Neural cell (in vitro differentiated cells): ENCODE measurements at regions not wholly inside any gene's neighbourhood (a gene's known extent, or its start where the extent isn't known, plus 50 kb on each side); places are given as distances from the start of the nearest gene placed in this dataset.

Source experiments
- H2AFZ ChIP-seq: fragments of 200-600, 300-800 bp; sonication (generic), shearing (Covaris generic); 2 replicates; pipeline ENCODE4 v1.6.0; 2014; ENCODE audit warnings: low read depth, mild to moderate bottlenecking, antibody characterized with exemption, low read length, moderate library complexity
- H3F3A ChIP-seq: fragments of 200-600 bp; shearing (Covaris generic); 2 replicates; pipeline ENCODE4 v1.6.1; 2016; ENCODE audit warnings: mild to moderate bottlenecking, moderate library complexity, mixed read lengths, antibody characterized with exemption, low read length; ENCODE audit not compliant: insufficient read depth, poor library complexity, severe bottlenecking
- H3K27ac ChIP-seq: fragments of 200-600, 300-800 bp; sonication (generic), shearing (Covaris generic); 2 replicates; pipeline ENCODE4 v1.5.1; 2014; ENCODE audit warnings: mild to moderate bottlenecking, low read length, moderate library complexity
- H3K27me3 ChIP-seq: fragments of 300-800, 200-600 bp; sonication (generic), shearing (Covaris generic); 2 replicates; pipeline ENCODE4 v1.6.0; 2014; ENCODE audit warnings: mild to moderate bottlenecking, low read depth, low read length, moderate library complexity; ENCODE audit not compliant: insufficient read depth
- H3K36me3 ChIP-seq: fragments of 300-800, 200-600 bp; sonication (generic), shearing (Covaris generic); 2 replicates; pipeline ENCODE4 v1.5.1; 2014; ENCODE audit warnings: mild to moderate bottlenecking, antibody characterized with exemption, low read length, moderate library complexity; ENCODE audit not compliant: insufficient read depth
- H3K4me2 ChIP-seq: fragments of 300-800, 200-600 bp; sonication (generic), shearing (Covaris generic); 2 replicates; pipeline ENCODE4 v1.6.0; 2014; ENCODE audit warnings: mild to moderate bottlenecking, low read length
- H3K4me3 ChIP-seq: fragments of 300-800, 200-600 bp; sonication (generic), shearing (Covaris generic); 2 replicates; pipeline ENCODE4 v1.5.1; 2014; ENCODE audit warnings: mild to moderate bottlenecking, low read length, moderate library complexity
- H3K79me2 ChIP-seq: fragments of 200-600 bp; shearing (Covaris generic); replicated peaks from 2 replicates; pipeline ENCODE4 v1.6.0; 2014; ENCODE audit warnings: mild to moderate bottlenecking, low read length, moderate library complexity; ENCODE audit not compliant: insufficient read depth
- H3K9ac ChIP-seq: fragments of 300-800, 200-600 bp; sonication (generic), shearing (Covaris generic); 2 replicates; pipeline ENCODE4 v1.6.1; 2016; ENCODE audit warnings: mild to moderate bottlenecking, low read length, mixed read lengths
- H3K9me2 ChIP-seq: fragments of 200-600 bp; shearing (Covaris generic); 2 replicates; pipeline ENCODE4 v1.6.1; 2016; ENCODE audit warnings: mild to moderate bottlenecking, low read length, mixed read lengths; ENCODE audit not compliant: insufficient read depth
- H3K9me3 ChIP-seq: fragments of 200-600, 300-800 bp; sonication (generic), shearing (Covaris generic); 2 replicates; pipeline ENCODE4 v1.6.1; 2016; ENCODE audit warnings: mild to moderate bottlenecking, mixed run types, low read length, moderate library complexity, mixed read lengths
- H4K20me1 ChIP-seq: fragments of 200-600 bp; shearing (Covaris generic); 2 replicates; pipeline ENCODE4 v1.6.1; 2016; ENCODE audit warnings: mild to moderate bottlenecking, mixed run types; ENCODE audit not compliant: insufficient read depth
- EP300 ChIP-seq: fragments of 450-650 bp; conservative IDR thresholded peaks from 2 replicates; pipeline ENCODE4 v1.6.1; 2014; ENCODE audit warnings: antibody characterized with exemption, mild to moderate bottlenecking, moderate library complexity; ENCODE audit not compliant: poor library complexity, severe bottlenecking
- EZH2 ChIP-seq: fragments of 200-600, 300-800 bp; shearing (Covaris generic), sonication (generic); IDR thresholded peaks from 2 replicates; pipeline ENCODE4 v1.6.1; 2014; ENCODE audit warnings: antibody characterized with exemption, low read length, borderline replicate concordance, mild to moderate bottlenecking; ENCODE audit not compliant: insufficient read depth, poor library complexity, severe bottlenecking
- MXI1 ChIP-seq: fragments of 450-650 bp; conservative IDR thresholded peaks from 2 replicates; pipeline ENCODE4 v1.6.1; 2014; ENCODE audit warnings: antibody characterized with exemption, mild to moderate bottlenecking; ENCODE audit not compliant: poor library complexity, severe bottlenecking
- POLR2AphosphoS5 ChIP-seq: IDR thresholded peaks from 2 replicates; pipeline ENCODE4 v1.6.1; 2012
- RAD21 ChIP-seq: fragments of 450-650 bp; conservative IDR thresholded peaks from 2 replicates; pipeline ENCODE4 v1.6.1; 2014; ENCODE audit warnings: antibody characterized with exemption, mild to moderate bottlenecking, moderate library complexity
- SMC3 ChIP-seq: fragments of 450-650 bp; conservative IDR thresholded peaks from 2 replicates; pipeline ENCODE4 v1.6.1; 2014; ENCODE audit warnings: antibody characterized with exemption, mild to moderate bottlenecking, moderate library complexity; ENCODE audit not compliant: poor library complexity
- TAF1 ChIP-seq: IDR thresholded peaks from 2 replicates; pipeline ENCODE4 v1.6.1; 2012; ENCODE audit warnings: low read depth
- TF ChIP-seq, protein P1 (sequence below): IDR thresholded peaks from 2 replicates; pipeline ENCODE4 v1.6.1; 2012; ENCODE audit warnings: borderline replicate concordance
- TF ChIP-seq, protein P2 (sequence below): fragments of 450-650 bp; IDR thresholded peaks from 2 replicates; pipeline ENCODE4 v1.5.1; 2014; ENCODE audit warnings: antibody characterized with exemption, mild to moderate bottlenecking, moderate library complexity; ENCODE audit not compliant: poor library complexity, severe bottlenecking

- H3K9ac ChIP-seq: no peak overlapping the region
- no peaks in the 10 kb centered on the region for H3F3A ChIP-seq
- H3K9me2 ChIP-seq: no peaks in the 10 kb centered on the region
- H3K36me3 ChIP-seq: no peaks in the 10 kb centered on the region
- H3K79me2 ChIP-seq: no peaks in the 10 kb centered on the region
- H2AFZ ChIP-seq: no peak overlapping the region
- TF ChIP-seq SMC3: no peak
- no peak for TF ChIP-seq EP300
- no peak for TF ChIP-seq POLR2AphosphoS5
- no peak for TF ChIP-seq TAF1
- TF ChIP-seq, protein P1, sequence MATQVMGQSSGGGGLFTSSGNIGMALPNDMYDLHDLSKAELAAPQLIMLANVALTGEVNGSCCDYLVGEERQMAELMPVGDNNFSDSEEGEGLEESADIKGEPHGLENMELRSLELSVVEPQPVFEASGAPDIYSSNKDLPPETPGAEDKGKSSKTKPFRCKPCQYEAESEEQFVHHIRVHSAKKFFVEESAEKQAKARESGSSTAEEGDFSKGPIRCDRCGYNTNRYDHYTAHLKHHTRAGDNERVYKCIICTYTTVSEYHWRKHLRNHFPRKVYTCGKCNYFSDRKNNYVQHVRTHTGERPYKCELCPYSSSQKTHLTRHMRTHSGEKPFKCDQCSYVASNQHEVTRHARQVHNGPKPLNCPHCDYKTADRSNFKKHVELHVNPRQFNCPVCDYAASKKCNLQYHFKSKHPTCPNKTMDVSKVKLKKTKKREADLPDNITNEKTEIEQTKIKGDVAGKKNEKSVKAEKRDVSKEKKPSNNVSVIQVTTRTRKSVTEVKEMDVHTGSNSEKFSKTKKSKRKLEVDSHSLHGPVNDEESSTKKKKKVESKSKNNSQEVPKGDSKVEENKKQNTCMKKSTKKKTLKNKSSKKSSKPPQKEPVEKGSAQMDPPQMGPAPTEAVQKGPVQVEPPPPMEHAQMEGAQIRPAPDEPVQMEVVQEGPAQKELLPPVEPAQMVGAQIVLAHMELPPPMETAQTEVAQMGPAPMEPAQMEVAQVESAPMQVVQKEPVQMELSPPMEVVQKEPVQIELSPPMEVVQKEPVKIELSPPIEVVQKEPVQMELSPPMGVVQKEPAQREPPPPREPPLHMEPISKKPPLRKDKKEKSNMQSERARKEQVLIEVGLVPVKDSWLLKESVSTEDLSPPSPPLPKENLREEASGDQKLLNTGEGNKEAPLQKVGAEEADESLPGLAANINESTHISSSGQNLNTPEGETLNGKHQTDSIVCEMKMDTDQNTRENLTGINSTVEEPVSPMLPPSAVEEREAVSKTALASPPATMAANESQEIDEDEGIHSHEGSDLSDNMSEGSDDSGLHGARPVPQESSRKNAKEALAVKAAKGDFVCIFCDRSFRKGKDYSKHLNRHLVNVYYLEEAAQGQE: no peak
- no peak for TF ChIP-seq MXI1
- TF ChIP-seq EZH2: no peak
- TF ChIP-seq, protein P2, sequence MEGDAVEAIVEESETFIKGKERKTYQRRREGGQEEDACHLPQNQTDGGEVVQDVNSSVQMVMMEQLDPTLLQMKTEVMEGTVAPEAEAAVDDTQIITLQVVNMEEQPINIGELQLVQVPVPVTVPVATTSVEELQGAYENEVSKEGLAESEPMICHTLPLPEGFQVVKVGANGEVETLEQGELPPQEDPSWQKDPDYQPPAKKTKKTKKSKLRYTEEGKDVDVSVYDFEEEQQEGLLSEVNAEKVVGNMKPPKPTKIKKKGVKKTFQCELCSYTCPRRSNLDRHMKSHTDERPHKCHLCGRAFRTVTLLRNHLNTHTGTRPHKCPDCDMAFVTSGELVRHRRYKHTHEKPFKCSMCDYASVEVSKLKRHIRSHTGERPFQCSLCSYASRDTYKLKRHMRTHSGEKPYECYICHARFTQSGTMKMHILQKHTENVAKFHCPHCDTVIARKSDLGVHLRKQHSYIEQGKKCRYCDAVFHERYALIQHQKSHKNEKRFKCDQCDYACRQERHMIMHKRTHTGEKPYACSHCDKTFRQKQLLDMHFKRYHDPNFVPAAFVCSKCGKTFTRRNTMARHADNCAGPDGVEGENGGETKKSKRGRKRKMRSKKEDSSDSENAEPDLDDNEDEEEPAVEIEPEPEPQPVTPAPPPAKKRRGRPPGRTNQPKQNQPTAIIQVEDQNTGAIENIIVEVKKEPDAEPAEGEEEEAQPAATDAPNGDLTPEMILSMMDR: no peak
- TF ChIP-seq RAD21: no peak
- no peaks in the 10 kb centered on the region for H4K20me1 ChIP-seq
- H3K4me2 ChIP-seq: no peak overlapping the region
- H3K4me3 ChIP-seq: no peak overlapping the region
- H3K27ac ChIP-seq: no peak overlapping the region
- no peaks in the 10 kb centered on the region for H3K9me3 ChIP-seq
- no peaks in the 10 kb centered on the region for H3K27me3 ChIP-seq
Measured at GRCh38 chr14:95437715-95438114, 78.7 kb downstream of the SYNE3 start.

DNA sequence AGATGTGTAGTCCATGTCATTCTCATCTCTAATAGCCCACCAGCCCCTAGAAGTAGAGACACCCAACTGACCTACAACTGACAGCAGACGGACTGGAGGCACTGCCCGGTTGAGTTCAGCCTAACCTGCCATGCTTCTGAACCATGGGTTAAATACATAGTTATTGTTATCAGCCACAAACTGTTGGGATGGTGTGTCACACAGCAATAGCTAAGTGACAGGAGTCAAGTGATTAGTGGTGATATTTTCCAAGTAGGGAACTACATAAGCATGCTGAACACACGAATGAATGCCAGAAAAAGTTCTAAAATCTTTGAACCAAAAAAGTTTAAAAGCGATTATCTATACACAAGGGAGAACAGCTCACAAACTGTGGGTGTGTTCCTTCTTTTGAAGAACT lies 80.1 kb downstream of the SYNE3 start:
- no peak overlapping the region for H2AFZ ChIP-seq
- H4K20me1 ChIP-seq: no peaks in the 10 kb centered on the region
- H3K9me2 ChIP-seq: no peaks in the 10 kb centered on the region
- no peak overlapping the region for H3K4me3 ChIP-seq
- no peak overlapping the region for H3K27ac ChIP-seq
- H3K9me3 ChIP-seq: no peaks in the 10 kb centered on the region
- no peaks in the 10 kb centered on the region for H3K27me3 ChIP-seq
- TF ChIP-seq, protein P2: no peak
- TF ChIP-seq TAF1 (no peak), EP300 (no peak), SMC3 (no peak), MXI1 (no peak), RAD21 (no peak), POLR2AphosphoS5 (no peak), EZH2 (no peak)
- TF ChIP-seq, protein P1: no peak
- no peak overlapping the region for H3K4me2 ChIP-seq
- no peaks in the 10 kb centered on the region for H3F3A ChIP-seq
- no peaks in the 10 kb centered on the region for H3K36me3 ChIP-seq
- no peak overlapping the region for H3K9ac ChIP-seq
- H3K79me2 ChIP-seq: no peaks in the 10 kb centered on the region
